Neural progenitor cell (in vitro differentiated cells): ENCODE measurements at regions not wholly inside any gene's neighbourhood (a gene's known extent, or its start where the extent isn't known, plus 50 kb on each side); places are given as distances from the start of the nearest gene placed in this dataset.

Experiments used
- DNase-seq: peaks from one replicate; pipeline ENCODE4 v3.0.0-alpha.2; 2016; ENCODE audit warnings: low spot score
- H2AFZ ChIP-seq: fragments of 200-600 bp; sonication (generic); replicated peaks from 2 replicates; pipeline ENCODE4 v1.6.1; 2016; ENCODE audit warnings: antibody characterized with exemption
- H3F3A ChIP-seq: fragments of 200-600 bp; sonication (generic); 2 replicates; pipeline ENCODE4 v1.6.1; 2016; ENCODE audit warnings: antibody characterized with exemption, low read depth
- H3K27ac ChIP-seq: fragments of 200-600 bp; sonication (generic); 2 replicates; pipeline ENCODE4 v1.5.1; 2016; ENCODE audit warnings: mild to moderate bottlenecking
- H3K27me3 ChIP-seq: fragments of 200-600 bp; sonication (generic); 2 replicates; pipeline ENCODE4 v1.6.1; 2016; ENCODE audit warnings: mild to moderate bottlenecking, moderate library complexity
- H3K36me3 ChIP-seq: fragments of 200-600 bp; sonication (generic); 2 replicates; pipeline ENCODE4 v1.5.1; 2016
- H3K4me1 ChIP-seq: fragments of 200-600 bp; sonication (generic); 2 replicates; pipeline ENCODE4 v1.6.1; 2016; ENCODE audit warnings: mixed run types
- H3K4me2 ChIP-seq: fragments of 200-600 bp; sonication (generic); 2 replicates; pipeline ENCODE4 v1.6.1; 2016
- H3K4me3 ChIP-seq: fragments of 200-600 bp; sonication (generic); 2 replicates; pipeline ENCODE4 v1.5.1; 2016
- H3K79me2 ChIP-seq: fragments of 200-600 bp; sonication (generic); 2 replicates; pipeline ENCODE4 v1.6.1; 2016; ENCODE audit warnings: low read depth
- H3K9ac ChIP-seq: fragments of 200-600 bp; sonication (generic); 2 replicates; pipeline ENCODE4 v1.6.1; 2016
- H3K9me3 ChIP-seq: fragments of 200-600 bp; sonication (generic); 2 replicates; pipeline ENCODE4 v1.5.1; 2016; ENCODE audit warnings: low read depth
- H4K20me1 ChIP-seq: fragments of 200-600 bp; sonication (generic); 2 replicates; pipeline ENCODE4 v1.6.1; 2016; ENCODE audit warnings: low read depth
- H3K27ac Mint-ChIP-seq: 3 replicates; pipeline ENCODE4 v1.8.0; 2021; ENCODE audit warnings: mixed read lengths
- H3K27me3 Mint-ChIP-seq: 2 replicates; pipeline ENCODE4 v1.8.0; 2022; ENCODE audit warnings: low read depth, mild to moderate bottlenecking, inconsistent platforms, moderate library complexity, mixed read lengths; ENCODE audit not compliant: insufficient read depth
- H3K36me3 Mint-ChIP-seq: 3 replicates; pipeline ENCODE4 v1.8.0; 2021; ENCODE audit warnings: mixed read lengths
- H3K4me1 Mint-ChIP-seq: 3 replicates; pipeline ENCODE4 v1.8.0; 2021; ENCODE audit warnings: mixed read lengths
- H3K4me3 Mint-ChIP-seq: 3 replicates; pipeline ENCODE4 v1.8.0; 2021; ENCODE audit warnings: mild to moderate bottlenecking, moderate library complexity, mixed read lengths
- H3K9me3 Mint-ChIP-seq: 3 replicates; pipeline ENCODE4 v1.8.0; 2020; ENCODE audit warnings: mixed read lengths
- EZH2 ChIP-seq: fragments of 200-600 bp; sonication (generic); IDR thresholded peaks from 2 replicates; pipeline ENCODE4 v1.6.1; 2017; ENCODE audit warnings: antibody characterized with exemption, mild to moderate bottlenecking, moderate library complexity
- EZH2phosphoT487 ChIP-seq: fragments of 200-600 bp; sonication (generic); IDR thresholded peaks from 2 replicates; pipeline ENCODE4 v1.6.1; 2017; ENCODE audit warnings: antibody characterized with exemption
- TF ChIP-seq, protein P1 (sequence below): fragments of 200-600 bp; sonication (generic); IDR thresholded peaks from 2 replicates; pipeline ENCODE4 v1.5.1; 2017; ENCODE audit warnings: antibody characterized with exemption, mild to moderate bottlenecking

DNA sequence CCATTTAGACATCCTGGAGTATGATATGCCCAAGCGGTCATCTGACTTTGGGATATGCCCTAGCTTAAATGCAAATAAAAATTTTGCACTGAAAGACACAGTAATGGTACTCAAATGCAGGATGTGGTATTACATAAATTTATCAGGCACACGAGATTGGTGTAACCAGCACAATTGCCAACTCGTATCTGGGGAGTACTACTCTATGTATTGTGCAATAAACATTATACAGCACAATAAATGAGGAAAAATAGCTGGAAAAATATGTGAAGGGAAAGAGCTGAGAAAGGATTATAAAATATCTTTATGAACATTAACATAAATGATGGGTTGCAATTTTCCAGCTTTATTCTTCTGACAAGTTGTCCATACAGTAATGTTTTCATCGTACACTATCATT lies 505.5 kb upstream of the TENM3 start:
- Histone ChIP-seq H3F3A (no peaks in the 10 kb centered on the region), H4K20me1 (no peaks in the 10 kb centered on the region), H3K27me3 (no peaks in the 10 kb centered on the region), H2AFZ (no peak overlapping the region), H3K27ac (no peak overlapping the region), H3K36me3 (no peaks in the 10 kb centered on the region), H3K9ac (no peak overlapping the region), H3K4me3 (no peak overlapping the region), H3K9me3 (no peaks in the 10 kb centered on the region), H3K4me1 (no peaks in the 10 kb centered on the region), H3K79me2 (no peaks in the 10 kb centered on the region), H3K4me2 (no peak overlapping the region)
- Mint-ChIP-seq H3K27me3 (no peaks in the 10 kb centered on the region), H3K4me3 (no peak overlapping the region), H3K36me3 (no peaks in the 10 kb centered on the region), H3K4me1 (peaks cover 7% of the 10 kb centered on the region), H3K9me3 (no peaks in the 10 kb centered on the region), H3K27ac (no peak overlapping the region)
- no peak for DNase-seq
- TF ChIP-seq, protein P1, sequence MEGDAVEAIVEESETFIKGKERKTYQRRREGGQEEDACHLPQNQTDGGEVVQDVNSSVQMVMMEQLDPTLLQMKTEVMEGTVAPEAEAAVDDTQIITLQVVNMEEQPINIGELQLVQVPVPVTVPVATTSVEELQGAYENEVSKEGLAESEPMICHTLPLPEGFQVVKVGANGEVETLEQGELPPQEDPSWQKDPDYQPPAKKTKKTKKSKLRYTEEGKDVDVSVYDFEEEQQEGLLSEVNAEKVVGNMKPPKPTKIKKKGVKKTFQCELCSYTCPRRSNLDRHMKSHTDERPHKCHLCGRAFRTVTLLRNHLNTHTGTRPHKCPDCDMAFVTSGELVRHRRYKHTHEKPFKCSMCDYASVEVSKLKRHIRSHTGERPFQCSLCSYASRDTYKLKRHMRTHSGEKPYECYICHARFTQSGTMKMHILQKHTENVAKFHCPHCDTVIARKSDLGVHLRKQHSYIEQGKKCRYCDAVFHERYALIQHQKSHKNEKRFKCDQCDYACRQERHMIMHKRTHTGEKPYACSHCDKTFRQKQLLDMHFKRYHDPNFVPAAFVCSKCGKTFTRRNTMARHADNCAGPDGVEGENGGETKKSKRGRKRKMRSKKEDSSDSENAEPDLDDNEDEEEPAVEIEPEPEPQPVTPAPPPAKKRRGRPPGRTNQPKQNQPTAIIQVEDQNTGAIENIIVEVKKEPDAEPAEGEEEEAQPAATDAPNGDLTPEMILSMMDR, result no peak
- no peak for TF ChIP-seq EZH2phosphoT487
- no peak for TF ChIP-seq EZH2

GRCh38 chr4:181739031-181739430 lies 504.2 kb upstream of the TENM3 start:
- Histone ChIP-seq H3K27me3 (no peaks in the 10 kb centered on the region), H3K4me3 (no peak overlapping the region), H3K27ac (no peak overlapping the region), H3K9ac (no peak overlapping the region), H3K36me3 (no peaks in the 10 kb centered on the region), H2AFZ (no peak overlapping the region), H3K79me2 (no peaks in the 10 kb centered on the region), H4K20me1 (no peaks in the 10 kb centered on the region), H3K9me3 (no peaks in the 10 kb centered on the region), H3K4me1 (no peaks in the 10 kb centered on the region), H3K4me2 (no peak overlapping the region), H3F3A (no peaks in the 10 kb centered on the region)
- H3K4me3 Mint-ChIP-seq, result no peak overlapping the region
- H3K27me3 Mint-ChIP-seq, result no peaks in the 10 kb centered on the region
- peaks cover 3% of the 10 kb centered on the region for H3K9me3 Mint-ChIP-seq
- no peak for TF ChIP-seq EZH2
- TF ChIP-seq EZH2phosphoT487, result no peak
- TF ChIP-seq, protein P1, result no peak
- peaks cover 7% of the 10 kb centered on the region for H3K4me1 Mint-ChIP-seq
- DNase-seq, result no peak
- no peaks in the 10 kb centered on the region for H3K36me3 Mint-ChIP-seq
- H3K27ac Mint-ChIP-seq, result no peak overlapping the region

GRCh38 chr4:181741513-181741912 lies 501.7 kb upstream of the TENM3 start:
- H3K4me1 Mint-ChIP-seq, result peaks cover 7% of the 10 kb centered on the region
- Histone ChIP-seq H3K4me1 (peaks cover 4% of the 10 kb centered on the region), H3K27ac (no peak overlapping the region), H3K9ac (no peak overlapping the region), H3K4me3 (no peak overlapping the region), H3K9me3 (no peaks in the 10 kb centered on the region), H3K27me3 (no peaks in the 10 kb centered on the region), H3F3A (no peaks in the 10 kb centered on the region), H3K79me2 (no peaks in the 10 kb centered on the region), H4K20me1 (no peaks in the 10 kb centered on the region), H3K36me3 (no peaks in the 10 kb centered on the region), H3K4me2 (no peak overlapping the region), H2AFZ (no peak overlapping the region)
- TF ChIP-seq, protein P1, result no peak
- no peak for TF ChIP-seq EZH2phosphoT487
- TF ChIP-seq EZH2, result no peak
- peaks cover 3% of the 10 kb centered on the region for H3K9me3 Mint-ChIP-seq
- no peak overlapping the region for H3K27ac Mint-ChIP-seq
- no peaks in the 10 kb centered on the region for H3K27me3 Mint-ChIP-seq
- no peak for DNase-seq
- no peak overlapping the region for H3K4me3 Mint-ChIP-seq
- no peaks in the 10 kb centered on the region for H3K36me3 Mint-ChIP-seq
